GM23338 (cell line): ENCODE measurements at regions not wholly inside any gene's neighbourhood (a gene's known extent, or its start where the extent isn't known, plus 50 kb on each side); places are given as distances from the start of the nearest gene placed in this dataset.

Experiments used
- ATAC-seq: fragments of 200-7000 bp; cut with Tn5 transposase; 3 replicates; pipeline ENCODE4 v1.9.1; 2020
- DNase-seq: peaks from one replicate; pipeline ENCODE4 v3.0.0-alpha.2; 2015; ENCODE audit warnings: low spot score
- H2AFZ ChIP-seq: fragments of 200-600 bp; sonication (generic); 2 replicates; pipeline ENCODE4 v1.8.0; 2016; ENCODE audit warnings: antibody characterized with exemption, mild to moderate bottlenecking, moderate library complexity
- H3F3A ChIP-seq: fragments of 200-600 bp; sonication (generic); replicated peaks from 2 replicates; pipeline ENCODE4 v1.8.0; 2017; ENCODE audit warnings: antibody characterized with exemption, mixed run types, low read depth
- H3K27ac ChIP-seq: fragments of 200-600 bp; sonication (generic); 2 replicates; pipeline ENCODE4 v1.6.1; 2016; ENCODE audit warnings: low read depth
- H3K27me3 ChIP-seq: fragments of 200-600 bp; sonication (generic); 2 replicates; pipeline ENCODE4 v1.8.0; 2016; ENCODE audit warnings: mild to moderate bottlenecking, mixed run types, moderate library complexity; ENCODE audit not compliant: insufficient read depth
- H3K36me3 ChIP-seq: fragments of 200-600 bp; sonication (generic); 2 replicates; pipeline ENCODE4 v1.8.0; 2016; ENCODE audit warnings: mild to moderate bottlenecking; ENCODE audit not compliant: insufficient read depth
- H3K4me1 ChIP-seq: fragments of 200-600 bp; sonication (generic); 2 replicates; pipeline ENCODE4 v1.8.0; 2016; ENCODE audit warnings: mild to moderate bottlenecking, moderate library complexity; ENCODE audit not compliant: insufficient read depth
- H3K4me2 ChIP-seq: fragments of 200-600 bp; sonication (generic); 2 replicates; pipeline ENCODE4 v1.7.1; 2017; ENCODE audit warnings: mixed run types
- H3K4me3 ChIP-seq: fragments of 200-600 bp; sonication (generic); 2 replicates; pipeline ENCODE4 v1.6.1; 2016; ENCODE audit warnings: mixed run types
- H3K79me2 ChIP-seq: fragments of 200-600 bp; sonication (generic); replicated peaks from 2 replicates; pipeline ENCODE4 v1.8.0; 2017; ENCODE audit warnings: mild to moderate bottlenecking; ENCODE audit not compliant: insufficient read depth
- H3K9me2 ChIP-seq: fragments of 200-600 bp; sonication (generic); 2 replicates; pipeline ENCODE4 v1.8.0; 2017; ENCODE audit not compliant: insufficient read depth
- H4K20me1 ChIP-seq: fragments of 200-600 bp; sonication (generic); replicated peaks from 2 replicates; pipeline ENCODE4 v1.8.0; 2017; ENCODE audit warnings: mild to moderate bottlenecking; ENCODE audit not compliant: insufficient read depth
- H3K27ac Mint-ChIP-seq: 2 replicates; pipeline ENCODE4 v1.8.0; 2020; ENCODE audit warnings: inconsistent platforms, mild to moderate bottlenecking, moderate library complexity, mixed read lengths
- H3K27me3 Mint-ChIP-seq: 3 replicates; pipeline ENCODE4 v1.8.0; 2022; ENCODE audit warnings: low read depth, mild to moderate bottlenecking, moderate library complexity, mixed read lengths, inconsistent platforms; ENCODE audit not compliant: insufficient read depth, poor library complexity
- H3K36me3 Mint-ChIP-seq: 3 replicates; pipeline ENCODE4 v1.8.0; 2021; ENCODE audit warnings: low read depth, mild to moderate bottlenecking, inconsistent platforms, moderate library complexity, mixed read lengths
- H3K4me1 Mint-ChIP-seq: 3 replicates; pipeline ENCODE4 v1.8.0; 2020; ENCODE audit warnings: mild to moderate bottlenecking, inconsistent platforms, mixed read lengths
- H3K4me3 Mint-ChIP-seq: 3 replicates; pipeline ENCODE4 v1.8.0; 2021; ENCODE audit warnings: moderate library complexity, mild to moderate bottlenecking, inconsistent platforms, mixed read lengths
- H3K9me3 Mint-ChIP-seq: 3 replicates; pipeline ENCODE4 v1.8.0; 2020; ENCODE audit warnings: moderate library complexity, mild to moderate bottlenecking, inconsistent platforms, mixed read lengths
- CREB1 ChIP-seq: fragments of 250-450 bp; sonication (Bioruptor Pico); IDR thresholded peaks from 2 replicates; pipeline ENCODE4 v1.5.0; 2020; ENCODE audit warnings: low read depth, mild to moderate bottlenecking, moderate library complexity
- EZH2 ChIP-seq: fragments of 200-600 bp; sonication (generic); IDR thresholded peaks from one replicate; pipeline ENCODE4 v1.8.0; 2017; ENCODE audit warnings: antibody characterized with exemption, mild to moderate bottlenecking, low read depth; ENCODE audit not compliant: unreplicated experiment
- EZH2phosphoT487 ChIP-seq: fragments of 200-600 bp; sonication (generic); IDR thresholded peaks from one replicate; pipeline ENCODE4 v1.8.1; 2018; ENCODE audit warnings: antibody characterized with exemption; ENCODE audit not compliant: unreplicated experiment
- JUNB ChIP-seq: IDR thresholded peaks from one replicate; pipeline ENCODE4 v1.6.1; 2016; ENCODE audit warnings: antibody characterized with exemption; ENCODE audit not compliant: unreplicated experiment
- NANOG ChIP-seq: IDR thresholded peaks from 2 replicates; pipeline ENCODE4 v1.6.1; 2016; ENCODE audit warnings: antibody characterized with exemption, borderline replicate concordance
- POLR2AphosphoS5 ChIP-seq: IDR thresholded peaks from 2 replicates; pipeline ENCODE4 v1.6.1; 2016; ENCODE audit warnings: antibody characterized with exemption, low read depth
- STAT1 ChIP-seq: IDR thresholded peaks from one replicate; pipeline ENCODE4 v1.6.1; 2016; ENCODE audit warnings: antibody characterized with exemption; ENCODE audit not compliant: unreplicated experiment
- ZNF114 ChIP-seq: fragments of 250-450 bp; sonication (Bioruptor Pico); IDR thresholded peaks from 2 replicates; pipeline ENCODE4 v1.5.0; 2020; ENCODE audit warnings: mild to moderate bottlenecking, moderate library complexity
- ZNF331 ChIP-seq: fragments of 250-450 bp; sonication (Bioruptor Pico); IDR thresholded peaks from 2 replicates; pipeline ENCODE4 v1.5.0; 2020; ENCODE audit warnings: low read depth, mild to moderate bottlenecking, moderate library complexity
- TF ChIP-seq, protein P1 (sequence below): IDR thresholded peaks from 2 replicates; pipeline ENCODE4 v1.6.1; 2016; ENCODE audit warnings: antibody characterized with exemption
- TF ChIP-seq, protein P2 (sequence below): fragments of 250-450 bp; sonication (Bioruptor Pico); IDR thresholded peaks from 2 replicates; pipeline ENCODE4 v1.5.0; 2020; ENCODE audit warnings: mild to moderate bottlenecking, moderate library complexity
- TF ChIP-seq, protein P3 (sequence below), 2 experiments: fragments of 200-600 bp in 1 of 2; sonication (generic) in 1 of 2; conservative IDR thresholded peaks; 2 replicates each; pipeline versions ENCODE4 v1.5.1 to v1.6.1; 2016 to 2017; ENCODE audit warnings: antibody characterized with exemption in 2 of 2, low read depth in 2 of 2, mild to moderate bottlenecking in 2 of 2, moderate library complexity in 1 of 2
- TF ChIP-seq, protein P4 (sequence below): IDR thresholded peaks from one replicate; pipeline ENCODE4 v1.6.1; 2018; ENCODE audit warnings: antibody characterized with exemption; ENCODE audit not compliant: unreplicated experiment

DNA sequence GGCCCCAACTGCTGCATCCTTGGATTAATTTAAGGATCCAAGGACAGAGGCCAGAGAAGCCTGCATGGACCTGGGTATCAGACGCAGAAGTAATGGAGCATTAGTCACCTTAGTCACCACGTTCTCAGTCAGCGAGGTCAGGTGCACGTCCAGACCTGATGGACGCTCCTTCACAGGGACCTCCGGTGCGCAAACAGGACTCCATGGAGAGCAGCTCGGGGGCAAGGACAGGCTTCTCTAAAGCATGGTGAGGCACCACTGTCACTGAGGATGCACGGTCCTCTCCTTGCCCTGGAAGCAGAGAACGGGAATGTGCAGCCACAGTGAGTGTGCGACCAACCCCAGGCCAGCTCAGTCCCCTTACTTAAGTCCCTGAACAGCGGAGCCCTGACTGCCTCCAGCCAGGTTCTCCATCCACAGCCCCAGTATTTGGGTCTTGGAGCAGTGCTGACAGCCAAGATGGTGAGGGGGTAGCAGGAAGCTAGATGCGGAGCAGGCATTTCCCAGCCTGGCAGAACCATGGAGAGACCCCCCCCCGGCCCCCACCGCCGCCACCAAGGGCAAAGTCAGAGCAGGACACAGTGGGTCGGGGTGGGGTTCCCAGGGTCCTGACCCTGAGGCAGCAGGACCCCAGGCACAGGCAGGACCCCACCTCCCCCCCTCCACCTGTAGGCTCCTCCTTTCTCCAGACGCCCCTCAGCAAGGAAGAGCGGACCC, 253.4 kb upstream of the SFSWAP start:
- Histone ChIP-seq H3K27me3 (no peaks in the 10 kb centered on the region), H3F3A (no peaks in the 10 kb centered on the region), H3K4me3 (no peak overlapping the region), H3K27ac (no peak overlapping the region), H3K79me2 (no peaks in the 10 kb centered on the region), H3K4me2 (no peak overlapping the region), H4K20me1 (no peaks in the 10 kb centered on the region), H3K9me2 (0 out of 2 replicates have a peak, but pooled peaks cover 5% of the 10 kb centered on the region), H3K36me3 (no peaks in the 10 kb centered on the region), H2AFZ (no peak overlapping the region), H3K4me1 (no peaks in the 10 kb centered on the region)
- H3K27me3 Mint-ChIP-seq: peaks cover 12% of the 10 kb centered on the region
- no peaks in the 10 kb centered on the region for H3K9me3 Mint-ChIP-seq
- ATAC-seq: no peak
- no peak overlapping the region for H3K4me3 Mint-ChIP-seq
- H3K27ac Mint-ChIP-seq: no peak overlapping the region; the same call in 1 of the 2 replicates
- no peaks in the 10 kb centered on the region for H3K36me3 Mint-ChIP-seq
- TF ChIP-seq ZNF331 (CRISPR knock-in tag) (no peak), EZH2phosphoT487 (no peak), NANOG (no peak), JUNB (no peak), POLR2AphosphoS5 (no peak), EZH2 (no peak), STAT1 (no peak), CREB1 (CRISPR knock-in tag) (no peak), ZNF114 (CRISPR knock-in tag) (no peak)
- TF ChIP-seq, protein P1, sequence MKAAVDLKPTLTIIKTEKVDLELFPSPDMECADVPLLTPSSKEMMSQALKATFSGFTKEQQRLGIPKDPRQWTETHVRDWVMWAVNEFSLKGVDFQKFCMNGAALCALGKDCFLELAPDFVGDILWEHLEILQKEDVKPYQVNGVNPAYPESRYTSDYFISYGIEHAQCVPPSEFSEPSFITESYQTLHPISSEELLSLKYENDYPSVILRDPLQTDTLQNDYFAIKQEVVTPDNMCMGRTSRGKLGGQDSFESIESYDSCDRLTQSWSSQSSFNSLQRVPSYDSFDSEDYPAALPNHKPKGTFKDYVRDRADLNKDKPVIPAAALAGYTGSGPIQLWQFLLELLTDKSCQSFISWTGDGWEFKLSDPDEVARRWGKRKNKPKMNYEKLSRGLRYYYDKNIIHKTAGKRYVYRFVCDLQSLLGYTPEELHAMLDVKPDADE: no peak
- TF ChIP-seq, protein P2, sequence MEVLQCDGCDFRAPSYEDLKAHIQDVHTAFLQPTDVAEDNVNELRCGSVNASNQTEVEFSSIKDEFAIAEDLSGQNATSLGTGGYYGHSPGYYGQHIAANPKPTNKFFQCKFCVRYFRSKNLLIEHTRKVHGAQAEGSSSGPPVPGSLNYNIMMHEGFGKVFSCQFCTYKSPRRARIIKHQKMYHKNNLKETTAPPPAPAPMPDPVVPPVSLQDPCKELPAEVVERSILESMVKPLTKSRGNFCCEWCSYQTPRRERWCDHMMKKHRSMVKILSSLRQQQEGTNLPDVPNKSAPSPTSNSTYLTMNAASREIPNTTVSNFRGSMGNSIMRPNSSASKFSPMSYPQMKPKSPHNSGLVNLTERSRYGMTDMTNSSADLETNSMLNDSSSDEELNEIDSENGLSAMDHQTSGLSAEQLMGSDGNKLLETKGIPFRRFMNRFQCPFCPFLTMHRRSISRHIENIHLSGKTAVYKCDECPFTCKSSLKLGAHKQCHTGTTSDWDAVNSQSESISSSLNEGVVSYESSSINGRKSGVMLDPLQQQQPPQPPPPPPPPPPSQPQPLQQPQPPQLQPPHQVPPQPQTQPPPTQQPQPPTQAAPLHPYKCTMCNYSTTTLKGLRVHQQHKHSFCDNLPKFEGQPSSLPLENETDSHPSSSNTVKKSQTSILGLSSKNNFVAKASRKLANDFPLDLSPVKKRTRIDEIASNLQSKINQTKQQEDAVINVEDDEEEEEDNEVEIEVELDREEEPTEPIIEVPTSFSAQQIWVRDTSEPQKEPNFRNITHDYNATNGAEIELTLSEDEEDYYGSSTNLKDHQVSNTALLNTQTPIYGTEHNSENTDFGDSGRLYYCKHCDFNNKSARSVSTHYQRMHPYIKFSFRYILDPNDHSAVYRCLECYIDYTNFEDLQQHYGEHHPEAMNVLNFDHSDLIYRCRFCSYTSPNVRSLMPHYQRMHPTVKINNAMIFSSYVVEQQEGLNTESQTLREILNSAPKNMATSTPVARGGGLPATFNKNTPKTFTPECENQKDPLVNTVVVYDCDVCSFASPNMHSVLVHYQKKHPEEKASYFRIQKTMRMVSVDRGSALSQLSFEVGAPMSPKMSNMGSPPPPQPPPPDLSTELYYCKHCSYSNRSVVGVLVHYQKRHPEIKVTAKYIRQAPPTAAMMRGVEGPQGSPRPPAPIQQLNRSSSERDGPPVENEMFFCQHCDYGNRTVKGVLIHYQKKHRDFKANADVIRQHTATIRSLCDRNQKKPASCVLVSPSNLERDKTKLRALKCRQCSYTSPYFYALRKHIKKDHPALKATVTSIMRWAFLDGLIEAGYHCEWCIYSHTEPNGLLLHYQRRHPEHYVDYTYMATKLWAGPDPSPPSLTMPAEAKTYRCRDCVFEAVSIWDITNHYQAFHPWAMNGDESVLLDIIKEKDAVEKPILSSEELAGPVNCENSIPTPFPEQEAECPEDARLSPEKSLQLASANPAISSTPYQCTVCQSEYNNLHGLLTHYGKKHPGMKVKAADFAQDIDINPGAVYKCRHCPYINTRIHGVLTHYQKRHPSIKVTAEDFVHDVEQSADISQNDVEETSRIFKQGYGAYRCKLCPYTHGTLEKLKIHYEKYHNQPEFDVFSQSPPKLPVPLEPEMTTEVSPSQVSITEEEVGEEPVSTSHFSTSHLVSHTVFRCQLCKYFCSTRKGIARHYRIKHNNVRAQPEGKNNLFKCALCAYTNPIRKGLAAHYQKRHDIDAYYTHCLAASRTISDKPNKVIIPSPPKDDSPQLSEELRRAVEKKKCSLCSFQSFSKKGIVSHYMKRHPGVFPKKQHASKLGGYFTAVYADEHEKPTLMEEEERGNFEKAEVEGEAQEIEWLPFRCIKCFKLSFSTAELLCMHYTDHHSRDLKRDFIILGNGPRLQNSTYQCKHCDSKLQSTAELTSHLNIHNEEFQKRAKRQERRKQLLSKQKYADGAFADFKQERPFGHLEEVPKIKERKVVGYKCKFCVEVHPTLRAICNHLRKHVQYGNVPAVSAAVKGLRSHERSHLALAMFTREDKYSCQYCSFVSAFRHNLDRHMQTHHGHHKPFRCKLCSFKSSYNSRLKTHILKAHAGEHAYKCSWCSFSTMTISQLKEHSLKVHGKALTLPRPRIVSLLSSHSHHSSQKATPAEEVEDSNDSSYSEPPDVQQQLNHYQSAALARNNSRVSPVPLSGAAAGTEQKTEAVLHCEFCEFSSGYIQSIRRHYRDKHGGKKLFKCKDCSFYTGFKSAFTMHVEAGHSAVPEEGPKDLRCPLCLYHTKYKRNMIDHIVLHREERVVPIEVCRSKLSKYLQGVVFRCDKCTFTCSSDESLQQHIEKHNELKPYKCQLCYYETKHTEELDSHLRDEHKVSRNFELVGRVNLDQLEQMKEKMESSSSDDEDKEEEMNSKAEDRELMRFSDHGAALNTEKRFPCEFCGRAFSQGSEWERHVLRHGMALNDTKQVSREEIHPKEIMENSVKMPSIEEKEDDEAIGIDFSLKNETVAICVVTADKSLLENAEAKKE (CRISPR knock-in tag): no peak
- TF ChIP-seq, protein P3, sequence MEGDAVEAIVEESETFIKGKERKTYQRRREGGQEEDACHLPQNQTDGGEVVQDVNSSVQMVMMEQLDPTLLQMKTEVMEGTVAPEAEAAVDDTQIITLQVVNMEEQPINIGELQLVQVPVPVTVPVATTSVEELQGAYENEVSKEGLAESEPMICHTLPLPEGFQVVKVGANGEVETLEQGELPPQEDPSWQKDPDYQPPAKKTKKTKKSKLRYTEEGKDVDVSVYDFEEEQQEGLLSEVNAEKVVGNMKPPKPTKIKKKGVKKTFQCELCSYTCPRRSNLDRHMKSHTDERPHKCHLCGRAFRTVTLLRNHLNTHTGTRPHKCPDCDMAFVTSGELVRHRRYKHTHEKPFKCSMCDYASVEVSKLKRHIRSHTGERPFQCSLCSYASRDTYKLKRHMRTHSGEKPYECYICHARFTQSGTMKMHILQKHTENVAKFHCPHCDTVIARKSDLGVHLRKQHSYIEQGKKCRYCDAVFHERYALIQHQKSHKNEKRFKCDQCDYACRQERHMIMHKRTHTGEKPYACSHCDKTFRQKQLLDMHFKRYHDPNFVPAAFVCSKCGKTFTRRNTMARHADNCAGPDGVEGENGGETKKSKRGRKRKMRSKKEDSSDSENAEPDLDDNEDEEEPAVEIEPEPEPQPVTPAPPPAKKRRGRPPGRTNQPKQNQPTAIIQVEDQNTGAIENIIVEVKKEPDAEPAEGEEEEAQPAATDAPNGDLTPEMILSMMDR (conservative IDR thresholded peaks at IDR 0.05; ENCODE audit: low read depth in 2 of 2): no peak
- TF ChIP-seq, protein P4, sequence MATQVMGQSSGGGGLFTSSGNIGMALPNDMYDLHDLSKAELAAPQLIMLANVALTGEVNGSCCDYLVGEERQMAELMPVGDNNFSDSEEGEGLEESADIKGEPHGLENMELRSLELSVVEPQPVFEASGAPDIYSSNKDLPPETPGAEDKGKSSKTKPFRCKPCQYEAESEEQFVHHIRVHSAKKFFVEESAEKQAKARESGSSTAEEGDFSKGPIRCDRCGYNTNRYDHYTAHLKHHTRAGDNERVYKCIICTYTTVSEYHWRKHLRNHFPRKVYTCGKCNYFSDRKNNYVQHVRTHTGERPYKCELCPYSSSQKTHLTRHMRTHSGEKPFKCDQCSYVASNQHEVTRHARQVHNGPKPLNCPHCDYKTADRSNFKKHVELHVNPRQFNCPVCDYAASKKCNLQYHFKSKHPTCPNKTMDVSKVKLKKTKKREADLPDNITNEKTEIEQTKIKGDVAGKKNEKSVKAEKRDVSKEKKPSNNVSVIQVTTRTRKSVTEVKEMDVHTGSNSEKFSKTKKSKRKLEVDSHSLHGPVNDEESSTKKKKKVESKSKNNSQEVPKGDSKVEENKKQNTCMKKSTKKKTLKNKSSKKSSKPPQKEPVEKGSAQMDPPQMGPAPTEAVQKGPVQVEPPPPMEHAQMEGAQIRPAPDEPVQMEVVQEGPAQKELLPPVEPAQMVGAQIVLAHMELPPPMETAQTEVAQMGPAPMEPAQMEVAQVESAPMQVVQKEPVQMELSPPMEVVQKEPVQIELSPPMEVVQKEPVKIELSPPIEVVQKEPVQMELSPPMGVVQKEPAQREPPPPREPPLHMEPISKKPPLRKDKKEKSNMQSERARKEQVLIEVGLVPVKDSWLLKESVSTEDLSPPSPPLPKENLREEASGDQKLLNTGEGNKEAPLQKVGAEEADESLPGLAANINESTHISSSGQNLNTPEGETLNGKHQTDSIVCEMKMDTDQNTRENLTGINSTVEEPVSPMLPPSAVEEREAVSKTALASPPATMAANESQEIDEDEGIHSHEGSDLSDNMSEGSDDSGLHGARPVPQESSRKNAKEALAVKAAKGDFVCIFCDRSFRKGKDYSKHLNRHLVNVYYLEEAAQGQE: no peak
- no peak for DNase-seq
- peaks cover 11% of the 10 kb centered on the region for H3K4me1 Mint-ChIP-seq
